ENCODE measurements at regions not wholly inside any gene's neighbourhood (a gene's known extent, or its start where the extent isn't known, plus 50 kb on each side); places are given as distances from the start of the nearest gene placed in this dataset.
A peak's percentile ranks its signal among the peaks of the same experiment; 100 is the strongest.

GRCh38 chr2:133774654-133775015 lies 206.4 kb upstream of the NCKAP5 start:
- Mint-ChIP-seq H3K4me3 (ENCODE audit: unreplicated experiment) (no peak overlapping the region), H3K36me3 (ENCODE audit: unreplicated experiment) (no peaks in the 10 kb centered on the region), H3K27ac (ENCODE audit: unreplicated experiment) (no peak overlapping the region), H3K27me3 (ENCODE audit: unreplicated experiment) (no peaks in the 10 kb centered on the region), H3K9me3 (ENCODE audit: unreplicated experiment) (no peaks in the 10 kb centered on the region), H3K4me1 (ENCODE audit: unreplicated experiment) (no peaks in the 10 kb centered on the region)
- no peak for DNase-seq (ENCODE audit: extremely low spot score, unreplicated experiment)
- TF ChIP-seq, protein P1, sequence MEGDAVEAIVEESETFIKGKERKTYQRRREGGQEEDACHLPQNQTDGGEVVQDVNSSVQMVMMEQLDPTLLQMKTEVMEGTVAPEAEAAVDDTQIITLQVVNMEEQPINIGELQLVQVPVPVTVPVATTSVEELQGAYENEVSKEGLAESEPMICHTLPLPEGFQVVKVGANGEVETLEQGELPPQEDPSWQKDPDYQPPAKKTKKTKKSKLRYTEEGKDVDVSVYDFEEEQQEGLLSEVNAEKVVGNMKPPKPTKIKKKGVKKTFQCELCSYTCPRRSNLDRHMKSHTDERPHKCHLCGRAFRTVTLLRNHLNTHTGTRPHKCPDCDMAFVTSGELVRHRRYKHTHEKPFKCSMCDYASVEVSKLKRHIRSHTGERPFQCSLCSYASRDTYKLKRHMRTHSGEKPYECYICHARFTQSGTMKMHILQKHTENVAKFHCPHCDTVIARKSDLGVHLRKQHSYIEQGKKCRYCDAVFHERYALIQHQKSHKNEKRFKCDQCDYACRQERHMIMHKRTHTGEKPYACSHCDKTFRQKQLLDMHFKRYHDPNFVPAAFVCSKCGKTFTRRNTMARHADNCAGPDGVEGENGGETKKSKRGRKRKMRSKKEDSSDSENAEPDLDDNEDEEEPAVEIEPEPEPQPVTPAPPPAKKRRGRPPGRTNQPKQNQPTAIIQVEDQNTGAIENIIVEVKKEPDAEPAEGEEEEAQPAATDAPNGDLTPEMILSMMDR (IDR thresholded peaks at IDR 0.05) = no peak

DNA sequence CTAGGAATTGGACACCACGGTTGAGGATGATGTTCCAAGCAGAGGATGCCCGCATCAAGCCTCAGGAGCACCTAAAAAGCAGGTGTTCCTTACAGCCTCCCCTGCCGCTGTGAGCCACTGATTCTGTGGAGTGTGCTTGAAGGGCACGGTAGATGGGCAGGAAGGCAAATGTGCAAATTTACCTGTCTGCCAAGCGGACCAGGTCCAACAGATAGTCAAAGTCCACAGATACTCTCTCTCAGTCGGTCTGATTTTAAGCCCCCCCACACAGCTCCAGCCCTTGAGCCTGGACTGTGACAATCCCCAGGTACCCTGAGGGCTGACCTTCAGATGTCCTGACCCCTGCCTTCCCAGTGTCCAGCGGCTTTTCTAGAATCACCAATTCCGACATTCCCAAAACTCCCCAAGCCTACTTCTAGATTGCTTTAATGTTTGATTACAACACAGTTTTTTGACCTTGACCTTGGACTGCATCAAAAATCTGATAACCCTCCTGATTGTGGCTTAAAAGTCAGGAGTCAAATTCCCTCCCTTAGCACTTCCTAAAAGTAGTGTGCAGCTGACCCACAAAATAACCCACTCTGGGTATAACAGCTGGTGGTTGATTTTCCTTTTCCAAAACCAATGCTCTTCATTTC lies 208.8 kb upstream of the NCKAP5 start:
- H3K27me3 Mint-ChIP-seq (ENCODE audit: unreplicated experiment) = no peaks in the 10 kb centered on the region

DNA sequence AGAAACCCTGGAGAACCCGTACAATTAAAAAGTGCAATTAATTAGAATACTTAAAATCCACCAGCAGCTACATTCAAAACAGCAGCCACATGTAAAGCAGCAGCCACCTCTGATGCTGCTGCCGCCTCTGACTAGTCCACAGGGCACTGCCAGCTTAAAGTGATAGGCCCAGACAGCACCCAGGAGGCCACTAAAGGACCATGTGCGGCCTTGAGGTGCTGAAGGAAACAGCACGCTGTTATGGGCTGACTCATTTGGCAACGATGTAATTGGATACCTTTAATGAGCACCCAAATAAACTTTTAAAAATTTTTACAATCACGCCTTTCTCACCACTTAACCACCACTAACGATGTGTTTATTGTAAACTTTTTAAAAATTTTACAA lies 209.3 kb upstream of the NCKAP5 start:
- H3K9me3 Mint-ChIP-seq (ENCODE audit: unreplicated experiment) = no peaks in the 10 kb centered on the region
- H3K27me3 Mint-ChIP-seq (ENCODE audit: unreplicated experiment) = no peaks in the 10 kb centered on the region
- H3K36me3 Mint-ChIP-seq (ENCODE audit: unreplicated experiment) = no peaks in the 10 kb centered on the region
- TF ChIP-seq, protein P1 (IDR thresholded peaks at IDR 0.05) = no peak
- H3K4me1 Mint-ChIP-seq (ENCODE audit: unreplicated experiment) = no peaks in the 10 kb centered on the region
- H3K27ac Mint-ChIP-seq (ENCODE audit: unreplicated experiment) = no peak overlapping the region
- DNase-seq (ENCODE audit: extremely low spot score, unreplicated experiment) = no peak
- no peak overlapping the region for H3K4me3 Mint-ChIP-seq (ENCODE audit: unreplicated experiment)

More for the DNA sequence above, 208.8 kb upstream of the NCKAP5 start:
- no peaks in the 10 kb centered on the region for H3K36me3 Mint-ChIP-seq (ENCODE audit: unreplicated experiment)
- H3K4me1 Mint-ChIP-seq (ENCODE audit: unreplicated experiment) = no peaks in the 10 kb centered on the region
- H3K9me3 Mint-ChIP-seq (ENCODE audit: unreplicated experiment) = no peaks in the 10 kb centered on the region
- TF ChIP-seq, protein P1 (IDR thresholded peaks at IDR 0.05) = no peak
- no peak overlapping the region for H3K27ac Mint-ChIP-seq (ENCODE audit: unreplicated experiment)
- DNase-seq (ENCODE audit: extremely low spot score, unreplicated experiment) = no peak
- H3K4me3 Mint-ChIP-seq (ENCODE audit: unreplicated experiment) = no peak overlapping the region

DNA sequence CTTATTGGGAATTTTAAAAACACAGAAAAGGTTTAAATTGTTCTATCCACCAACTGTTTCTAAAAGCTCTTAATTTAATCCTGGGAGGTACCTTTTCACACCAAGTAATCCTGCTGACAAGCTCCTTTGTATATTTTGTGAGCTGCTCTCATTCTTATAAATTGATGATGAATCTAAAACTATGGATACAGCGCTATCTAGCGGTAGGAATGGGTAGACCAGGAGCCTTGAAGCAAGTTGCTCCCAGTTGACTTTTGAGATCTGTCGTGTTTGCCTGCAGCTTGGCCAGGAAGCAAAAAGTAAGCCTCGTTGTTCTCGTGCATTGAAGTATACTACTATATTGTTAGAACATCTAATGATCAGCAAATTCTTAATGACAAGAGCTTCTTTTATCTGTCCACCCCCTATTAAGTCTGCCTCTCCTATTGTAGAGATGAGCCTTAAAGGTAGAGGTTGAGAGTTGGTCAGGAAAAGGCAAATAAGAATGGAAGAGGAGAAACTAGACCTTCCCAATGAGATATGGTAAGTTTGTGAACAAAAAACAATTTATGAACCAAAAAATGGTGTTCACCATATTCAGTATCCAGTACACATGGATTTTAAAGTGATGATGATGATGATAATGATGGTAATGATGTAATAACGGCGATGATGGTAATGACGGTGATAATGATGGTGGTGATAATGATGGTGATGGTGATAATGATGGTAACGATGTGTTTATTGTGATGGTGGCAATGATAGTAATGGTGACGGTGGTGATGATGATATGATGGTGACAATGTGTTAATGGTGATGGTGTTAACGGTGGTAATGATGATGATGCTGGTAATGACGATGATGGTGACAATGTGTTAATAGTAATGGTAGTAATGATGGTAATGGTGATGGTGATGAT lies 212.1 kb upstream of the NCKAP5 start:
- DNase-seq (ENCODE audit: extremely low spot score, unreplicated experiment) = no peak
- Mint-ChIP-seq H3K4me3 (ENCODE audit: unreplicated experiment) (no peak overlapping the region), H3K27ac (ENCODE audit: unreplicated experiment) (no peak overlapping the region)

More for the DNA sequence above, 212.1 kb upstream of the NCKAP5 start:
- no peaks in the 10 kb centered on the region for H3K4me1 Mint-ChIP-seq (ENCODE audit: unreplicated experiment)
- H3K27me3 Mint-ChIP-seq (ENCODE audit: unreplicated experiment) = no peaks in the 10 kb centered on the region
- TF ChIP-seq, protein P1 (IDR thresholded peaks at IDR 0.05) = peak; percentile 87
- H3K36me3 Mint-ChIP-seq (ENCODE audit: unreplicated experiment) = no peaks in the 10 kb centered on the region
- H3K9me3 Mint-ChIP-seq (ENCODE audit: unreplicated experiment) = peaks cover 5% of the 10 kb centered on the region

Measured in osteocyte (in vitro differentiated cells).